ENCODE measurements at regions not wholly inside any gene's neighbourhood (a gene's known extent, or its start where the extent isn't known, plus 50 kb on each side); places are given as distances from the start of the nearest gene placed in this dataset.

GRCh38 chr5:60487885-60488442, 212.0 kb downstream of the DEPDC1B start:
- TF ChIP-seq CTCF (IDR thresholded peaks at IDR 0.05 in 8 of 11, conservative IDR thresholded peaks at IDR 0.05 in 3 of 11) (no peak), POLR2AphosphoS5 (IDR thresholded peaks at IDR 0.05) (no peak), POLR2A (IDR thresholded peaks at IDR 0.05) (no peak)

All from spleen (tissue), 7 donors.